GM23338 (cell line): ENCODE measurements at regions not wholly inside any gene's neighbourhood (a gene's known extent, or its start where the extent isn't known, plus 50 kb on each side); places are given as distances from the start of the nearest gene placed in this dataset.

Experiments
- EZH2 ChIP-seq: fragments of 200-600 bp; sonication (generic); IDR thresholded peaks from one replicate; pipeline ENCODE4 v1.8.0; 2017; ENCODE audit warnings: antibody characterized with exemption, mild to moderate bottlenecking, low read depth; ENCODE audit not compliant: unreplicated experiment
- EZH2phosphoT487 ChIP-seq: fragments of 200-600 bp; sonication (generic); IDR thresholded peaks from one replicate; pipeline ENCODE4 v1.8.1; 2018; ENCODE audit warnings: antibody characterized with exemption; ENCODE audit not compliant: unreplicated experiment
- JUNB ChIP-seq: IDR thresholded peaks from one replicate; pipeline ENCODE4 v1.6.1; 2016; ENCODE audit warnings: antibody characterized with exemption; ENCODE audit not compliant: unreplicated experiment
- POLR2AphosphoS5 ChIP-seq: IDR thresholded peaks from 2 replicates; pipeline ENCODE4 v1.6.1; 2016; ENCODE audit warnings: antibody characterized with exemption, low read depth
- REST ChIP-seq: IDR thresholded peaks from one replicate; pipeline ENCODE4 v1.6.1; 2018; ENCODE audit warnings: antibody characterized with exemption; ENCODE audit not compliant: unreplicated experiment
- STAT1 ChIP-seq: IDR thresholded peaks from one replicate; pipeline ENCODE4 v1.6.1; 2016; ENCODE audit warnings: antibody characterized with exemption; ENCODE audit not compliant: unreplicated experiment
- ZNF331 ChIP-seq: fragments of 250-450 bp; sonication (Bioruptor Pico); IDR thresholded peaks from 2 replicates; pipeline ENCODE4 v1.5.0; 2020; ENCODE audit warnings: low read depth, mild to moderate bottlenecking, moderate library complexity
- TF ChIP-seq, protein P1 (sequence below), 2 experiments: fragments of 200-600 bp in 1 of 2; sonication (generic) in 1 of 2; conservative IDR thresholded peaks; 2 replicates each; pipeline versions ENCODE4 v1.5.1 to v1.6.1; 2016 to 2017; ENCODE audit warnings: antibody characterized with exemption in 2 of 2, low read depth in 2 of 2, mild to moderate bottlenecking in 2 of 2, moderate library complexity in 1 of 2

DNA sequence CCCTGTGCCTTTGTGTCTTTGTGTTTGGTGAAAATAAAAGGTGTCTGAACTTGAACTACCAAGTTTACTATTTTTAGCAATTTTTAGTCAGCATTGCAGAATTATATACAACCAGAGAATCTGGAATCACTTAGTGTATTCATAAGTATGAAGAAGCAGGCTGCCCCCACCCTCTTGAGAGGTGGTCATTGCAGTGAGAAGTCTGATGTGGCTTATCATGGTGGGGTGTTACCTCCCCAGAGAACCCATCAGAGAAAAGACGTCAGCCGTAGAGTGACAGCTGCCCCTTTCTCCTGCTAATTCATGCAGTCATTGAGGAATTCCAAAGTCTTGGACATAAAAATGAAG is 66.0 kb downstream of the BOLA3 start:
- TF ChIP-seq STAT1 (no peak), REST (no peak), POLR2AphosphoS5 (no peak), EZH2phosphoT487 (no peak), EZH2 (no peak), JUNB (no peak), ZNF331 (CRISPR knock-in tag) (no peak)
- TF ChIP-seq, protein P1, sequence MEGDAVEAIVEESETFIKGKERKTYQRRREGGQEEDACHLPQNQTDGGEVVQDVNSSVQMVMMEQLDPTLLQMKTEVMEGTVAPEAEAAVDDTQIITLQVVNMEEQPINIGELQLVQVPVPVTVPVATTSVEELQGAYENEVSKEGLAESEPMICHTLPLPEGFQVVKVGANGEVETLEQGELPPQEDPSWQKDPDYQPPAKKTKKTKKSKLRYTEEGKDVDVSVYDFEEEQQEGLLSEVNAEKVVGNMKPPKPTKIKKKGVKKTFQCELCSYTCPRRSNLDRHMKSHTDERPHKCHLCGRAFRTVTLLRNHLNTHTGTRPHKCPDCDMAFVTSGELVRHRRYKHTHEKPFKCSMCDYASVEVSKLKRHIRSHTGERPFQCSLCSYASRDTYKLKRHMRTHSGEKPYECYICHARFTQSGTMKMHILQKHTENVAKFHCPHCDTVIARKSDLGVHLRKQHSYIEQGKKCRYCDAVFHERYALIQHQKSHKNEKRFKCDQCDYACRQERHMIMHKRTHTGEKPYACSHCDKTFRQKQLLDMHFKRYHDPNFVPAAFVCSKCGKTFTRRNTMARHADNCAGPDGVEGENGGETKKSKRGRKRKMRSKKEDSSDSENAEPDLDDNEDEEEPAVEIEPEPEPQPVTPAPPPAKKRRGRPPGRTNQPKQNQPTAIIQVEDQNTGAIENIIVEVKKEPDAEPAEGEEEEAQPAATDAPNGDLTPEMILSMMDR (conservative IDR thresholded peaks at IDR 0.05; ENCODE audit: low read depth in 2 of 2) = no peak
